HG02840 (cell line): ENCODE measurements at regions not wholly inside any gene's neighbourhood (a gene's known extent, or its start where the extent isn't known, plus 50 kb on each side); places are given as distances from the start of the nearest gene placed in this dataset.
"Not testable (repeated sequence)": the region's sequence is repeated elsewhere in the genome, so short reads cannot be mapped to it uniquely, and the experiment has no call there.

Experiments used
- ATAC-seq: cut with Tn5 transposase; IDR thresholded peaks from one replicate; pipeline ENCODE4 v1.9.1; 2021; ENCODE audit warnings: mild to moderate bottlenecking, moderate library complexity, moderate number of reproducible peaks; ENCODE audit not compliant: unreplicated experiment, low FRiP score

- ATAC-seq = no peak
Measured at GRCh38 chr7:84744385-84744784, 442.5 kb downstream of the SEMA3D start.

- no peak for ATAC-seq
Measured at GRCh38 chr7:84738583-84739150, 448.2 kb downstream of the SEMA3D start.

GRCh38 chr7:84735677-84736076 lies 451.2 kb downstream of the SEMA3D start:
- ATAC-seq = no peak

- ATAC-seq = no peak
Measured at GRCh38 chr7:84735011-84735410, 451.8 kb downstream of the SEMA3D start.

- ATAC-seq = not testable (repeated sequence)
Measured at GRCh38 chr7:84733976-84734375, 452.9 kb downstream of the SEMA3D start.

GRCh38 chr7:84730864-84731263 lies 456.0 kb downstream of the SEMA3D start:
- ATAC-seq = not testable (repeated sequence)

GRCh38 chr7:84729284-84729683 lies 457.6 kb downstream of the SEMA3D start:
- no peak for ATAC-seq

- ATAC-seq = no peak
Measured at GRCh38 chr7:84722734-84723133, 464.1 kb downstream of the SEMA3D start.

GRCh38 chr7:84722086-84722485 lies 464.8 kb downstream of the SEMA3D start:
- ATAC-seq = no peak

GRCh38 chr7:84720456-84721097 lies 466.3 kb downstream of the SEMA3D start:
- no peak for ATAC-seq

- no peak for ATAC-seq
Measured at GRCh38 chr7:84714765-84715164, 472.1 kb downstream of the SEMA3D start.

GRCh38 chr7:84712374-84713121 lies 474.3 kb downstream of the SEMA3D start:
- ATAC-seq = no peak

- ATAC-seq = not testable (repeated sequence)
Measured at GRCh38 chr7:84710538-84710937, 476.3 kb downstream of the SEMA3D start.

- ATAC-seq = no peak
Measured at GRCh38 chr7:84705706-84706105, 481.1 kb downstream of the SEMA3D start.

- ATAC-seq = no peak
Measured at GRCh38 chr7:84705079-84705478, 481.8 kb downstream of the SEMA3D start.

- no peak for ATAC-seq
Measured at GRCh38 chr7:84704380-84704779, 482.5 kb downstream of the SEMA3D start.

GRCh38 chr7:84701524-84702306 lies 485.1 kb downstream of the SEMA3D start:
- ATAC-seq = no peak

GRCh38 chr7:84700563-84701370 lies 486.1 kb downstream of the SEMA3D start:
- ATAC-seq = no peak

- ATAC-seq = no peak
Measured at GRCh38 chr7:84697506-84697905, 489.4 kb downstream of the SEMA3D start.

GRCh38 chr7:84693483-84693882 lies 493.4 kb downstream of the SEMA3D start:
- no peak for ATAC-seq
